ENCODE measurements at regions not wholly inside any gene's neighbourhood (a gene's known extent, or its start where the extent isn't known, plus 50 kb on each side); places are given as distances from the start of the nearest gene placed in this dataset.

DNA sequence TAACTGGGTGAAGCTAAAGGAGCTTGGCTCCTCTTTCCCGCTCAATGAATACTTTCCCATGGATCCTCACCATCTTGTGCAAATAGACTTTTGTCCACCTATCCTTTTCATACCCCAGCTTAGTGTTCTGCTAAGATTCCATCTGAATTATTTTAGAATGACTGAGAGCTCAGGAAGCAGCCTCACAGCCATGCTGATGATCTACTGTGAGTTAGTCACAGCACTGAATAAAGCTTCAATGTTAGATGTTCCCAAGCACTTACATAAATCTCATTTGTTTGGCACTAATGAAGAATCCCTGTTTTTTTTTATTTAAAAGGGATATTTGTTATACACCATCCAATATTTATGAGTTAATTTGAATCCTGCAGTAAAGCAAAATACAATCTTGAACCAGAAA, 317.6 kb upstream of the TRPC7 start:
- no peak for DNase-seq

DNA sequence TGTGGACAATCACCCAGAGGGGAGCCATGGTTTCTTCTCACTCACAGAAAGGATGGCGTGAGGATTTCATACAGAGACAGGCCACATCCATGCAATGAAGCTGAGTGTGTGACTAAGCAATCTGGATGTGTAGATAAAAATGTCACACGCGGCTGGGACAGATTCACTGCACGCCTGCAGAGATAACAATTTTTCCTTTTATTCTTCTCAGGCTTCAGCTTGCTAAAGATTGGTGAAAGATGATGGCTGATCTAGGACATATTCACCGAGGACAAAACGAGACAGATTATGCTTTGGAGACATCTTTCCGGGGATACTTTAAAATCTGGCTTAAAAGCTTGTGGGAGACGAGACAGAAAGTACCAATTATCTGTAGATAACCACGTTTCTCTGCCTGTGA, 313.9 kb upstream of the TRPC7 start:
- DNase-seq: no peak

DNA sequence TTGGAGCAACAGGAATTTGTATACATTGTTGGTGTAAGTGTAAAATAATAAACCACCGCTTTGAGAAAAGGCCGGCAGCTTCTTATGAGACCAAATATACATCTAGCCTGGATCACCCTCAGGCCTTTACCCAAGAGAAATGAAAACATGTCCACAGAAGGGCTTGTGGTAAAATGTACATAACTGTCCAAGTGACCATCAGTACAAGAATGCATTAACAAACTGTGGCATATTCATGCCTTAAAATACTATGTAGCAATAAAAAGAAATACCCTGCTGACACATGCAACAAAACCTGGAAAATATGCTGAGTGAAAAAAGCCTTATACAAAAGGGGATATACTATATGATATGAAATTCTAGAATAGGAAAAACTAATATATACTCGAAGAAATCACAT, 311.9 kb upstream of the TRPC7 start:
- no peak for DNase-seq

DNA sequence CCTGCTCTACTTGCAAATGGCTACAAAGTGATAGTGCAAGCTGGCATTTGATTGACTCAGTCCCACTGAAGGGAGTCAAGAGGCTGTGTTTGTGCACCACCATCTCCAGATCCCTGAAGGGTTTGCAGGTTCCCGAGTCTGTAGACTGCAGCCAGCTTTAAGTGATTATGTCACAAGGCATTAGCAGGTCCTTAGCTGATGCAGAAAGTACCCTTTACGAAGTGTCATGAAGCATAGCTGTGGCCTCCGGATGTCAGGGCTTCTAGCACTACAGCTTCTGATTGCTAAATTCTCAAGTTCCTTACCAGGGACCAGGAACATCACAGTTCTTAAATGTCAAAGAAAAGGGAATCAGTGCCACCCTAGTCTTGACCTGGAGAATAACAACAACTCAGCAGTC, 311.3 kb upstream of the TRPC7 start:
- no peak for DNase-seq

DNA sequence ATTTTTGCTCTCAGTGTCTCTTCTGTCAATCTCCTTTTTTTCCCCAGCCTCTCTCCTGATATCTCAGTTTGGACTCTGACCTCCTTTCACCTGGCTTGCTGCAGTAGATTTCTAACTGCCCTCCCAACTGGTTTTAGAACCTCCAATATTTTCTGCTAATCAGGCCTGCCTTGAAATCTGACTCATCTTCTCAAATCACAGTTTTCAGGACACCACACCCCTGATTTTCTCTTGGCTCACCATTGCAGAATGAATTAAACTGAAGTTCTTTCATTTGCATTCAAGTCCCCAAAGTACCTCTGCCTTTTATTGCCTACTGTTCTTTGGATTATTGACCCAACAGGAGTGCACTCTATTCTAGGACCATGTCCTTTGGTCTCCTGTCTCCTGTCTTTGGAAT, 310.4 kb upstream of the TRPC7 start:
- DNase-seq: no peak

DNA sequence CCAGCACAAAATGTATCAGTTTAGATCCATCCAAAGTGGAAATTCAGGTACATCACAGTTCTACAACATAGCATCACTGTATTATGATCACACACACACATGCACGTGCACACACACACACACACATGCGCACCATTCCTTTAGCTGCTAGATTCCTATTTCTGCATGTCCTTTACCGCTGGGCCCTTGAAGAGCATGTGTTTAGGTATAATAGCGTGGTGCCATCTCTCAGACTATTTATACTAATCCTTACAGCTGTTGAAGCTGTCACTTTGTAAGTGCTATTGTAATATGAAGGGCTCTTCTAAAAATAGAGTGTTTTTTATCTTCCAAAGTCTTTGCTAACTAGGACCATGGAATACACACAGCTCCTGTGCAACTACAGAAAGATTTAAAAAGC, 308.8 kb upstream of the TRPC7 start:
- no peak for DNase-seq

DNA sequence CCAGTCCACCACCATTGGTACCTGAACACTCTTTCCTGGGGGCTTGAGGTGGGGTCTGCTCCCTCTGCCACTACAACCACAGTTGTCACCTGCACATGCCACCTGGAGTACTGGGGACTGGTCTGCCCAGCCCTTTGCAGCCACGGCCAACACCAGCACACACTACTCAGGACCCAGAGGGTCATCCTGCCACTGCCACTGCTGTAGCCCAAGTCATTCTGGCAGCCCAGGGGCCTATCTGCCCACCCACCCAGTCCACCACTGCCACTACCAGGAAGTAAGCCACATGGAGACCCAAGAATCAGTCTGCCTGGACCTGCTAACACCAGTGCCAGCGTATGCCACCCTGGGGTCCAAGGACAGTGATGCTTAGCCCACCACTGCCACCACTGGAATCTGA, 302.4 kb upstream of the TRPC7 start:
- DNase-seq: no peak

DNA sequence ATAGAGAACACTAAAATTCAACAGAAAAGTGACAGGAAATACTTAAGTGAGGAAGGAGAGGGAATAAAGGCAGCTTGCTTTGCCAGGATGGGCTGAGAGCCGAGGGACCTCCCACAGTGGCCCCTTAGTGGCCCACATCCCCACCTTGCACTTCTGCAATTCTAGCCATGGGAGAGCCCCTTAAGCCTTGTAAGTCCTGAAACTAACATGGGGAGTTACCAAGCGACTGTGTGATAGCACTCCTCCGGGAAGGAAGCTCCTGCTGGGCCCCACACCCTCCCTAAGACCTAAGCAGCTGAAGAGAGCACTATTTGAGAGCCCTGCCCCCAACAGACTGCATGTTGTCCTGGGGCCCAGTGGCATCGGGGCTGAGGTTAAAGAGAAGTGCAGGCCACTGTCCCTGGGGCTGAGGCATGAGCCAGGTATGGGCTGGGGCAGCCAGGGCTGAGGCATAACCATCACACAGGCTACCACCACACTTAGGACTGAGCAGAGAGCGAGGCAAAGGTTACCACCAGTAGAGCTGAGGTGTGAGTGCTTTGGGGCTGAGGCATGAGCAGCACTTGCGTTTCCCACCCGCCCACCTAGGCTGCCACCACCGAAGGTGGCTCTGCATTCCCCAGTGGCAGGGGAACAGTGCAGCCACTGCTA, 301.8 kb upstream of the TRPC7 start:
- no peak for DNase-seq

DNA sequence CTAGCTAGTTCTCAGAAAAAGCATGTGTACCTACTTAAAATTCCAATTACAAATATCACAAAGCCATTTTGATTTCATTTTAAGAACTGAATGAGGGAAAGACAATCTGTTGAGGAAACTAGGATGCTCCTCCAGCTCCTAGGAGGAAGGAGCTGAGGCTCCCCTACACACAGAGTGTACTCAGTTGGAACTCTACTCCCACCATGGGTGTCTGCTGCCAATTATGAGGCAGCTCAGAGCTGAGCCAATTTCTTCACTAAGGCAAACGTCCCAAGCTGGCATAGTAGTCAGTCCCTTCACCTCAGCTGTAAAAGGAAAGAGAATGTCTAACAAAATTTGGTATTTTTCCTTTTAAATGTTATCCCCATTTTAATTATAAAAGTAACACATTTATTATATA, 300.0 kb upstream of the TRPC7 start:
- no peak for DNase-seq

DNA sequence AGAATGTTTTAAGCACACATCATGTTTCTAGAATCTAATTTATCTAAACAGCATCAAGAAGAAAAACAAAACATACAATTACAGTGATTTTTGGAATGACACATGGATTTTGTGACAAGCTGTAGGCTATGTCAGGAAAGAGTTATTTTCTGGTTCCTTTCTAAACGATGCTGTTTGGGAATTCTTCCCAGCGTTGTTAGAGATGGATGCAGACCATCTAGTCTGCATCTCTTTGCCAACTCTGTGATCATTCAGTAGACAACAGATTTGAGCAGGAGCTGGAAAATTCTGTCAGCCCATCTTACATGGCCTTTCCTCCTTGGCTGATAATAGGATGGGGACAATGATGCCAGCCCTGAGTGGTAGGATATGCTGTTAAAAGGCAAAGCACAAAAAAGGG, 295.7 kb upstream of the TRPC7 start:
- no peak for DNase-seq

DNA sequence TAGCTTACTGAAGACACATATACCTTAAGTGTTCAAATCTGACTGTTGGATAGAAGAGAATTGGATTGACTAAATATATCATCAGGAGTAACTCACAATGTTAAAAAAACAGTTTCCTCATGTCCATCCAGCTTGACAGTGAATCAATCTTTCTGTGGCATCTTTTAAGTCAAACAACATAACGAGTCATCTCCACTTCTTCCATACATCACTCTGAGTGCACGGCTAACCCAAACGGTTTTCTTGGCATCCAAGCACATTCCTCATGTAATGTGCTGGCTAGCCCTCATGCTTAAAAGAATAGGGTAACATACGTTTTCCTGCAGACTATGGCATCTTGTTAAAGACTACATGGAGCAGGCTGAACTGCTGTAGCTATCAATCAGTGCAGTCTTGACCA, 291.5 kb upstream of the TRPC7 start:
- no peak for DNase-seq

DNA sequence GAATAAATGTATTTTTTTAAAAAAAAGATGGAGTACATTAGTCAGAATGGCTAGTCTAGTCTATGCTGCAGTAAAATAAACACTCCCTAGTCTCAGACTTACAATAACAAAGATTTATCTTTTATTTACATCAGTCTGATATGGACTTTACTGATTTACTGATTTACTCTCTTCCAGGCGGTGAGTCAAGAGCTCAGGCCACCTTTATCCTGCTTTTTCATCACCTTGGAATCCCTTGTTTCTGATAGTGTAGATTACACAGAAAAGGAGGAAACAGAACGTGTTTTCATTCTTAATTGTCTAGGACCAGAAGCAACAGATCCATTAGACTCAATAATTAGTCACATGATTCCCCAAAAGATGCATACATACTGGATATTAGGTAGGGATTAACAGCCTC, 290.1 kb upstream of the TRPC7 start:
- no peak for DNase-seq

DNA sequence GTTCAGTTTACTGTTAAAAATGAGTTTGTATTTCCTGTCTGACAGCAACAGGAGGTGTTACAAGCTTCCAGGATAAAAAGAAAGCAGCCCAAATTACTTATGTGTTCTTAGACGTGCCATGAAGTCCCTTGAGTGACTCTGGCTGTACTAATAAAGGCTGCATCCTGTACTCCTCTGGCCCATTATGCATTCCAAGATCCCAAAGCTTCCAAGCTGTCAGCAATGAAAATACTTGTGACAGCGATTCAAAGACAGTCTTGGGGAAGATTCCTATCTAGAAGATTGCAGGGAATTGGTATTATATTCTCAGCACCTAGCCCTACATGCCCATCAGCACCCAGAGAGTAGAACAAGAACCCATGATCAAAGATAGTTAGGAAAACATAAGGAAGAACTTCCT, 281.6 kb upstream of the TRPC7 start:
- no peak for DNase-seq

DNA sequence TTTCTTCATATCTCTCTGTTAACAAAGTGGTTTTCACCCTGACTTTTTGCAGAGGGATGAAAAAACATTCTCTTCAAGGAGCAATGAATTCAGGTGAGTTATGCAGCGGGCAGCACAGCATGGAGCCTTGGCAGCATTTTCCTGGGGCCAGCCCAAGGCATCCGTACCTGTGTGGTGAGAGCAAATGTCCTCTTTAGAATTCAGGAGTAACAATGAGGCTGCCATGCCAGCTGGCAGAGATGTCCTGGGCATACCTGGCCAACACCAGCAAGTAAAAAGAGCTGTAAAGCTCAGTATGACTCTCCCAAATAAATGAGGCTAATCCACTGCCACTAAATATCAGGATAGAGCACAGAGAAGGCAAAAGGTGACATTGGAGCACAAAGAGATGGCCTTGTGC, 277.6 kb upstream of the TRPC7 start:
- DNase-seq: no peak

DNA sequence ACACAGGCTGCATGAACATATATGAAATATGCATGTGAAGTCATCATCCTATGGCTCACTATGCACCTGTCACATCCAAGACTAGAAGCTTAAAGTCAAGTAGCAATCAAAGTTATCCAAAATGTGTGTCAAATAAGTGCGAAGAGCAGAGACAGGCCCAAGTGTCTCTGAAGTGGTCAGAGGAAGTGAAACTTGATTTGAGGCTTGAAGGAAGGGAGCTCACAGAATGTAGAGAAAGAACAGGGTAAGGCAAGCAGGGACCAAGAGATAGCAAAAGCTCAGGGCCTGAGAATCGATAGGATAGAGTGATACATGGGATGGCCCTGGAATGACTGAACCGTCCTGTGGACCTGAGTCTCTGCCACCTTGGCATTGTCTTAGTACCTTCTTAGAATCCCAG, 274.3 kb upstream of the TRPC7 start:
- DNase-seq: no peak

DNA sequence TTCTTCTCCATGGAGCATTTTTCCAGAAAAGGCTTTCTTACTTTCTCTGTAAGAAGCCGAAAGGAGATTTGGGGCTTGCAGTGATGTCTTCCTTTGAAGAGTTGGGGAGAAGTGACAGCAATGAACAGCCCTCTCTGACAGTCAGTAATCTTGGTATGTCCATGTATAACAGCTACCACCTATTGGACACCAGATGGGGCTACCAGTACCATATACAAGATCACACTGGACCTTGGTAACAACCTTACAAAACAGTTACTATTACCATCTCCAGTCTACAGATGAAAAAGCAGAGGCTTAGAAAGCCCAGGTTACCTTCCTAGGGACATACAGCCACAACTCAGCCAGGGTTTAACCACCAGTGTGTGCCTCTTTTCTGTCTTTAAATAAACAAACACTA, 272.7 kb upstream of the TRPC7 start:
- DNase-seq: no peak

DNA sequence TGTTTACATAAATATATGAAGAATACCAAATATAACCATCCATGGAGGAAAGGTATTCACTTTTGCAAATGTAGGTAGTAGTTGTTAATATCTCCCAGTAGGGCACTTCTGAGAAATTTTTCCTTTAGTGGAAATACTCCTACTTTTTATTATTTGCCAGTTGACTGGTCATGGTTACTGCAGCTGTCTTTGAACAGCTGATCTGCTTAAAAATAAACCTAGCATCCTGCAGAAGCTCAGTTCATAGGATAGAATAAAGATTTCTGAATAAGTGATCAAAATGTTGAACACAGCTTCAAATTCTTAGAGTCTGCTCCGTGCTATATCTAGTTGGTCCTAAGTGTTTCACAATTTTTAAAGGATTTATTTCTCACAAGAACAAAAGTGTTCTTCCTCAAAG, 270.7 kb upstream of the TRPC7 start:
- no peak for DNase-seq

DNA sequence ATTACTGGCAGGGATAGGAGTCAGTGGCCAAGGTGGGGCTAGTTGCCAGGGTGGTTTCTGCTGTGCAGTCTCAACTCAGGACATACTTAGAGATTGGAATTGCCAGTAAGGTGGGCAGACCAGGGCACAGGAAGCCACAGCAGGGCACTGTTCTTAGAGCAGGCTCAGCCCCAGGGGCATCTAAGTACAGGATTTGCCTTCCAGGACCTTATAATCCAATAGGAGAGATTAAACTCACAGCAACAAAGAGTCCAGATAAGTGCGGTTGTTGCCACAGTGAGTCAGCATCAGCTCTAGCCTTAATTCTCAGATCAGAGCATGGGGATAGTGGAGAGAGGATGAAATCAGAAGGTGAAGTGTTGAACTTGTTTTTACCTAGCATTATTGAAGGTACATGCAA, 265.8 kb upstream of the TRPC7 start:
- DNase-seq: no peak

DNA sequence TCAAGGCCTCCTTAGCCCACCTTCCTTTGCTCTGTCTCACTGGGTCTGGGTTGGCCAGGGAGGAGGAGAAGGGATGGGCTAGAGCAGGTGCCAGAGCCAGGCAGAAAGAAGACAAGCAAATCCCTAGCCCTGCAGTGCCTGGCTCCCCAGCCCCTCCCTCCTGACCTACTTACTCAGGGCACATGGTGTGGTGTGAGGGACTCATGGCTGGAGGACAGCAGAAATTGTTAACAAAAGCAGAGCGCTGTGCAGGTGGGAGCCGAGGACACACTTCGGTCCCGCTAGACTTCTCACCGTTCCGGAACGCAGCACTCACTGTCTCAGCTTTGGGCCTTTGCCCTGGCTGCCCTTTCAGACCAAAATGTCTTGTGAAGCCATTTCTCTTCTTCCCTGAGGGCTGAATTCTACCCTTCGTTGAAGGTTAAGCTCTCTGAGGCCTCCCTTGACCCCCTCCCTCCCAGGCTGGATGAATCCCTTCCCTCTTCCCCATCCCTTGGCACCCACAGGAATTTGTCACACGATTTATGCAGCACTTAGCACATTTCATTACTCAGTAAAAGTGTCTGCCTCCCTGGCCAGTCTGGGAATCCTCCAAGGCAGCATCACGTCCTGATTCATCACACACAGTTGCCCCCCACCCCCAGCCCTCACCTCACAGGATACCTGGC, 263.9 kb upstream of the TRPC7 start:
- no peak for DNase-seq

DNA sequence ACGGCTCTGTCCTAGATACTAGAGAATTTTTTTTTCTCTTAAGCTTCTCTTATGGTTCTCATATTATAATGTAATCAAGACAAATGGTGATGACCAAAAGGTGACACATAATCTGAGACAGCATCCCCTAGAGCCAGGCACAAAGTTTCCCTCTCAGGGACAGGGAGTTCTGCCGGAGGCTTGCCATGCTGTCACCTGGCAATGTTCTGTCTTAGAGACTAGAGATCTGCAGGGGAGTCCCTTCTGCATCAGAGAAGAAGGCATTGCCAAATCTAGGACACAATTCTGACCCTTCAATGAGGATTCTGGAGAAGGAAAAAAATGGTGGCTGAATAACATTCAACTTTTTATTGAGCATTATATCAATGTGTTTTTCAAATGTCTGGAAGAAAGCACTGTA, 261.2 kb upstream of the TRPC7 start:
- no peak for DNase-seq

DNA sequence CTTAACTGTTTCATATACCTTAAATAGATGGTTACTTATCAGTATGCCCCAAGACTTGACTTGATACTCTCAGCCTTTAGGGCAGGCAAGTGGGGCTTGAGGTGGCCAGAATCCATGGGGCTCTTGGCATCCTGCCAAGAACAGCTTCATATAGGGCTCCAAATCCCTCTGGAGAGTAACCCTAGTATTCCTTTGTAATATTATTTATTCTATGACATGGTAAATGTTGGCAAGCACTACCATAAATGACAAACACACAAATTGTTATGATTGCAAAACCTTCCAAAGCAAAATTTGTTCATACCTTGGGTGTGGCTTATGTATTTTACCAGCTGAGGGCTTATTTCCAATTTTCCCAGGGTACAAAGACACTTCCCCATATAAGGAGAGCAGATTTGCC, 257.4 kb upstream of the TRPC7 start:
- DNase-seq: no peak

DNA sequence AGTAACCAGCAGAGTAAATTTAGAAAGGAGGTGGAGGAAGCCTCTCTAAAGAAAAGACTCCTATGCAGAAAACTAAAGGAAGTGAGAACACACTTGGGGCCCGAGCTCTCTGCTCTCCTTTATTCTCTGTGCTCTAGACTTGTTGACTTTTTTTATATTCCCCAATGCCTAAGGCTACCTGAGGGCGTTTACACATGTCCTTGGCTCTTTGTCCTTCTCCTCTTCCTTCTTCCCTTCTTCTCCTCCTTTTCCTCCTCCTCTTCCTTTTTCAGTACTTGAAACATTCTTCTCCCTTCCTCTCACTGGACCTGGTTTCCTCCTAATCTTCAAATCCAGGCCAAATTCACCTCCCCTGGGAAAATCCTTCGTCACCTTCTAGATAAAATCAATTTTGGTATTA, 256.4 kb upstream of the TRPC7 start:
- DNase-seq: no peak

DNA sequence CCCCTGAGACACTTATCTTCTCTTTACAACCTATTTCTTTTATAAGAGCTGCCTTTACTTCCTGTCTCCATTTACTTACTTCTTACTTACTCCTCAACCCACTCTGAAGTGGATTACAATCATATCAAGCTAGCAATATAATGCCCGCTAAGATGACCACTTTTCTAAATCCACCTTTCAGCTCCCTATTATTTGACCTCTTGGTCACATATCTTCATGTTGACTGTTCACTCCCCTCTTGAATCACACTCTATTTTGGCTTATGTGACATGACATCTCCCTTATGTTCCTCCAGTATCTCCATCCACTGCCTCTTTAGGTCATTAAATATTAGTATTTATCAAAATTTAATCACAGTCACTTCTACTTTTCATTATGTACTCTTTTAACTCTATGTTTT, 255.3 kb upstream of the TRPC7 start:
- no peak for DNase-seq

DNA sequence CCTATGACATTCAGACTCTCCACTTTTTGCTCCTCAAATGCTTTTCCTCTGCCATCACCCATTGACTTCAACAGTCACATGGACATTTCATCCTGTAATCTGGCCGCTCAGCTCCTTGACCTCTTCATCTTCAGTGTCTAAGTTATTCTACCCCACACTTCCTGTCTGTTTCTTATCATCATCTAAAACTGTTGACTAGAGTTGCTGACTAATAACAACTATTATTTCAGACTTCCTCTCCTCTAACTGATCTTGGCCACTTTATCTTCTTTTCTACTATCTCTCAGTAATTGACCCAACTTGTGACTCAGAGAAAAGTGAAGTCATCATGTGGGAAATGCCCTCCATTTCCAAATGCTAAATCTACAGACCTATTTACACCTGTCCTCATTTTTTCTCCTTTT, 254.7 kb upstream of the TRPC7 start:
- DNase-seq: no peak

DNA sequence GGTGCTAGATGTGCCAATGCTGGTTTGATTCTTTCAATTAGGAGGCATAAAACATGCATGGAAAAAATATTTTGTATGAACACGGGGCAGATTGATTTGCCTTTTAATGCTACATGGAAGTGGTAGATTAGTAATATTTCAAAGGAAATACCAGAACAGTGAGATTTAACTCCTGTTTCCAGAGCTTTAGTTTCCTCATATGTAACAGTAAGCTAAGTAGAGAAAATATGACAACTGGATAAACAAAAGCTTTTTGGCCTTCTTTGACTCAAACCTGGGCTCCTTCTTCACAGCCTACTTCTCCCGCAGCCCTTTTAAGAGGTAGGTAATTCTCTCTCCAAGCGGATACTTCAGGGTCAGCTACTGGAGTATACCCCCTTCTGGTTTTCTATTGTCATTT, 254.2 kb upstream of the TRPC7 start:
- DNase-seq: no peak

Measured in NCI-H748 treated with DMSO at 0.1 percent for 48 hours (cell line).